ENCODE measurements at regions not wholly inside any gene's neighbourhood (a gene's known extent, or its start where the extent isn't known, plus 50 kb on each side); places are given as distances from the start of the nearest gene placed in this dataset.

GRCh38 chr1:228902781-228903433 lies 167.6 kb downstream of the RHOU start (continued):
- TF ChIP-seq REST (IDR thresholded peaks at IDR 0.05; ENCODE audit: unreplicated experiment) = no peak

GRCh38 chr1:228903434-228904071 lies 168.3 kb downstream of the RHOU start:
- no peak overlapping the region for H3K4me3 ChIP-seq
- no peaks in the 10 kb centered on the region for H4K20me1 ChIP-seq (replicated peaks; ENCODE audit: insufficient read depth)
- peak overlapping the region; percentile 63 for H2AFZ ChIP-seq
- ATAC-seq (no peak), DNase-seq (ENCODE audit: low spot score) (no peak)
- Mint-ChIP-seq H3K27ac (no peak overlapping the region), H3K4me1 (peaks cover 24% of the 10 kb centered on the region), H3K4me3 (no peak overlapping the region), H3K9me3 (no peaks in the 10 kb centered on the region; the same call in 2 of the 3 replicates), H3K36me3 (ENCODE audit: low read depth) (no peaks in the 10 kb centered on the region), H3K27me3 (ENCODE audit: insufficient read depth, low read depth, poor library complexity) (peaks cover 7% of the 10 kb centered on the region)
- H3K79me2 ChIP-seq (replicated peaks; ENCODE audit: insufficient read depth) = no peaks in the 10 kb centered on the region
- H3K27me3 ChIP-seq (ENCODE audit: insufficient read depth) = no peaks in the 10 kb centered on the region
- no peak overlapping the region for H3K27ac ChIP-seq (ENCODE audit: low read depth)
- no peaks in the 10 kb centered on the region for H3K36me3 ChIP-seq (ENCODE audit: insufficient read depth)
- no peak overlapping the region for H3K4me2 ChIP-seq
- TF ChIP-seq EZH2 (IDR thresholded peaks at IDR 0.05; ENCODE audit: low read depth, unreplicated experiment) (no peak), CREB1 (CRISPR knock-in tag; IDR thresholded peaks at IDR 0.05; ENCODE audit: low read depth) (no peak), JUNB (IDR thresholded peaks at IDR 0.05; ENCODE audit: unreplicated experiment) (no peak), REST (IDR thresholded peaks at IDR 0.05; ENCODE audit: unreplicated experiment) (no peak), ETS1 (IDR thresholded peaks at IDR 0.05) (no peak)
- no peaks in the 10 kb centered on the region for H3F3A ChIP-seq (replicated peaks; ENCODE audit: low read depth)
- no peaks in the 10 kb centered on the region for H3K9me2 ChIP-seq (ENCODE audit: insufficient read depth)
- H3K4me1 ChIP-seq (ENCODE audit: insufficient read depth) = peaks cover 5% of the 10 kb centered on the region; the same call in 1 of the 2 replicates

Data from GM23338 (cell line).